ENCODE measurements at regions not wholly inside any gene's neighbourhood (a gene's known extent, or its start where the extent isn't known, plus 50 kb on each side); places are given as distances from the start of the nearest gene placed in this dataset.
"Not testable (repeated sequence)": the region's sequence is repeated elsewhere in the genome, so short reads cannot be mapped to it uniquely, and the experiment has no call there.

- H3K4me1 ChIP-seq (ENCODE audit: control insufficient read depth, insufficient read depth, low read length); H3K27me3 ChIP-seq (ENCODE audit: control insufficient read depth, insufficient read depth, low read length); H3K9ac ChIP-seq (ENCODE audit: low read depth, low read length); H3K4me3 ChIP-seq (ENCODE audit: low read depth, low read length); H3K36me3 ChIP-seq (ENCODE audit: control insufficient read depth, insufficient read depth, low read length); H3K9me3 ChIP-seq (ENCODE audit: control insufficient read depth, insufficient read depth, low read length): not testable (repeated sequence)
These were observed 199.8 kb upstream of the PRSS16 start for GRCh38 chr6:27047725-27048124.

GRCh38 chr6:27049863-27050781 is 197.4 kb upstream of the PRSS16 start:
- no peak overlapping the region for H3K9ac ChIP-seq (ENCODE audit: low read depth, low read length)
- H3K4me3 ChIP-seq (ENCODE audit: low read depth, low read length): no peak overlapping the region
- H3K36me3 ChIP-seq (ENCODE audit: control insufficient read depth, insufficient read depth, low read length): no peaks in the 10 kb centered on the region
- H3K9me3 ChIP-seq (ENCODE audit: control insufficient read depth, insufficient read depth, low read length): no peaks in the 10 kb centered on the region
- no peaks in the 10 kb centered on the region for H3K4me1 ChIP-seq (ENCODE audit: control insufficient read depth, insufficient read depth, low read length)
- no peaks in the 10 kb centered on the region for H3K27me3 ChIP-seq (ENCODE audit: control insufficient read depth, insufficient read depth, low read length)

GRCh38 chr6:27052082-27052730 is 195.3 kb upstream of the PRSS16 start:
- not testable (repeated sequence) for H3K4me3 ChIP-seq (ENCODE audit: low read depth, low read length); H3K4me1 ChIP-seq (ENCODE audit: control insufficient read depth, insufficient read depth, low read length); H3K36me3 ChIP-seq (ENCODE audit: control insufficient read depth, insufficient read depth, low read length); H3K9me3 ChIP-seq (ENCODE audit: control insufficient read depth, insufficient read depth, low read length); H3K9ac ChIP-seq (ENCODE audit: low read depth, low read length); H3K27me3 ChIP-seq (ENCODE audit: control insufficient read depth, insufficient read depth, low read length)

- Histone ChIP-seq H3K4me3 (ENCODE audit: low read depth, low read length) (no peak overlapping the region), H3K9me3 (ENCODE audit: control insufficient read depth, insufficient read depth, low read length) (no peaks in the 10 kb centered on the region), H3K36me3 (ENCODE audit: control insufficient read depth, insufficient read depth, low read length) (no peaks in the 10 kb centered on the region), H3K27me3 (ENCODE audit: control insufficient read depth, insufficient read depth, low read length) (no peaks in the 10 kb centered on the region), H3K9ac (ENCODE audit: low read depth, low read length) (no peak overlapping the region), H3K4me1 (ENCODE audit: control insufficient read depth, insufficient read depth, low read length) (no peaks in the 10 kb centered on the region)
These were observed 194.8 kb upstream of the PRSS16 start for GRCh38 chr6:27052731-27053082.

GRCh38 chr6:27053738-27054137 is 193.8 kb upstream of the PRSS16 start:
- Histone ChIP-seq H3K9ac (ENCODE audit: low read depth, low read length) (no peak overlapping the region), H3K4me1 (ENCODE audit: control insufficient read depth, insufficient read depth, low read length) (no peaks in the 10 kb centered on the region), H3K9me3 (ENCODE audit: control insufficient read depth, insufficient read depth, low read length) (no peaks in the 10 kb centered on the region), H3K36me3 (ENCODE audit: control insufficient read depth, insufficient read depth, low read length) (no peaks in the 10 kb centered on the region), H3K4me3 (ENCODE audit: low read depth, low read length) (no peak overlapping the region), H3K27me3 (ENCODE audit: control insufficient read depth, insufficient read depth, low read length) (no peaks in the 10 kb centered on the region)

DNA sequence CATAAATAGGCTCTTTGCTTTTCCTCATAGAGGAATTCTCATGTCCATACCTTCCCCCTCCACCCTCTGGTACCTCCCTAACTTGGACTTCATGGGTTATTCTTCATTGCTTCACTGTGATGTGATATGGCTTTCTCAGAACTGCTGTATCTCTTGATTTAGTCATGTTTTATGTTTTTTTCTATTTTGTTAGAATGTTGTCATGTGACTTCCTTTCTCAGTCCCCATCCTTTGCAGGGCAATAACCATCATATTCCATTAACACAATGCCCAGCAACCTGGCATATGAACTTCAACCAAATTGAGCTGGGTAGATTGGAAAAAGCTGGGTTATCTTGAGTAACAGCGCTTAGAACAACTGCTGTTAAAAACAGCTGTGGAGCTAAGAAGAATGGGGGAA is 190.9 kb upstream of the PRSS16 start:
- Histone ChIP-seq H3K4me1 (ENCODE audit: control insufficient read depth, insufficient read depth, low read length) (no peaks in the 10 kb centered on the region), H3K27me3 (ENCODE audit: control insufficient read depth, insufficient read depth, low read length) (no peaks in the 10 kb centered on the region), H3K36me3 (ENCODE audit: control insufficient read depth, insufficient read depth, low read length) (no peaks in the 10 kb centered on the region), H3K9ac (ENCODE audit: low read depth, low read length) (no peak overlapping the region), H3K9me3 (ENCODE audit: control insufficient read depth, insufficient read depth, low read length) (no peaks in the 10 kb centered on the region), H3K4me3 (ENCODE audit: low read depth, low read length) (no peak overlapping the region)

- Histone ChIP-seq H3K9ac (ENCODE audit: low read depth, low read length) (no peak overlapping the region), H3K4me1 (ENCODE audit: control insufficient read depth, insufficient read depth, low read length) (no peaks in the 10 kb centered on the region), H3K27me3 (ENCODE audit: control insufficient read depth, insufficient read depth, low read length) (no peaks in the 10 kb centered on the region), H3K9me3 (ENCODE audit: control insufficient read depth, insufficient read depth, low read length) (no peaks in the 10 kb centered on the region), H3K36me3 (ENCODE audit: control insufficient read depth, insufficient read depth, low read length) (no peaks in the 10 kb centered on the region), H3K4me3 (ENCODE audit: low read depth, low read length) (no peak overlapping the region)
These were observed 187.7 kb upstream of the PRSS16 start for GRCh38 chr6:27059621-27060425.

- Histone ChIP-seq H3K9me3 (ENCODE audit: control insufficient read depth, insufficient read depth, low read length) (no peaks in the 10 kb centered on the region), H3K4me3 (ENCODE audit: low read depth, low read length) (no peak overlapping the region), H3K27me3 (ENCODE audit: control insufficient read depth, insufficient read depth, low read length) (no peaks in the 10 kb centered on the region), H3K9ac (ENCODE audit: low read depth, low read length) (no peak overlapping the region), H3K36me3 (ENCODE audit: control insufficient read depth, insufficient read depth, low read length) (no peaks in the 10 kb centered on the region), H3K4me1 (ENCODE audit: control insufficient read depth, insufficient read depth, low read length) (peaks cover 3% of the 10 kb centered on the region)
These were observed 186.1 kb upstream of the PRSS16 start for GRCh38 chr6:27061235-27061993.

DNA sequence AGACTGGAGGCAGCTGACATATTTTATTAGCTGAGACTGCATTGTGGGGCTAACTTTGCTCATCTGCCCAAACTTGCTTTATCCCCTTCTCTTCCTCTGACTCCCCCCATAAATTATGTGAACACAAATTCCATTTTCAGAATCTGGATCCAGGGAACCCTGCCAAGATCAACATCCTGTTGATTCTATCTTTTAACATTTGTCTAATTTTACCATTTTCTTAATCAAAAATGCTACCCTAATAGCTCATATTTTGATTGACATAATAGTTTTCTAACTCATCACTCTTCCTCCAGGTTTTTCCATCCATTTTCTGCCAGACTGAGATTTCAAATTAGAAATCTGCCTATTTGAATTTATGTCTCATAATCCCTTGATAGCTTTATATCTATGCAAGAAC is 184.7 kb upstream of the PRSS16 start:
- Histone ChIP-seq H3K9ac (ENCODE audit: low read depth, low read length) (no peak overlapping the region), H3K4me3 (ENCODE audit: low read depth, low read length) (no peak overlapping the region), H3K9me3 (ENCODE audit: control insufficient read depth, insufficient read depth, low read length) (no peaks in the 10 kb centered on the region), H3K27me3 (ENCODE audit: control insufficient read depth, insufficient read depth, low read length) (no peaks in the 10 kb centered on the region), H3K36me3 (ENCODE audit: control insufficient read depth, insufficient read depth, low read length) (no peaks in the 10 kb centered on the region), H3K4me1 (ENCODE audit: control insufficient read depth, insufficient read depth, low read length) (peaks cover 9% of the 10 kb centered on the region)

GRCh38 chr6:27065183-27065582 is 182.3 kb upstream of the PRSS16 start:
- H3K4me3 ChIP-seq (ENCODE audit: low read depth, low read length): no peak overlapping the region
- H3K36me3 ChIP-seq (ENCODE audit: control insufficient read depth, insufficient read depth, low read length): no peaks in the 10 kb centered on the region
- no peak overlapping the region for H3K9ac ChIP-seq (ENCODE audit: low read depth, low read length)
- H3K4me1 ChIP-seq (ENCODE audit: control insufficient read depth, insufficient read depth, low read length): peaks cover 9% of the 10 kb centered on the region
- H3K9me3 ChIP-seq (ENCODE audit: control insufficient read depth, insufficient read depth, low read length): no peaks in the 10 kb centered on the region
- no peaks in the 10 kb centered on the region for H3K27me3 ChIP-seq (ENCODE audit: control insufficient read depth, insufficient read depth, low read length)

DNA sequence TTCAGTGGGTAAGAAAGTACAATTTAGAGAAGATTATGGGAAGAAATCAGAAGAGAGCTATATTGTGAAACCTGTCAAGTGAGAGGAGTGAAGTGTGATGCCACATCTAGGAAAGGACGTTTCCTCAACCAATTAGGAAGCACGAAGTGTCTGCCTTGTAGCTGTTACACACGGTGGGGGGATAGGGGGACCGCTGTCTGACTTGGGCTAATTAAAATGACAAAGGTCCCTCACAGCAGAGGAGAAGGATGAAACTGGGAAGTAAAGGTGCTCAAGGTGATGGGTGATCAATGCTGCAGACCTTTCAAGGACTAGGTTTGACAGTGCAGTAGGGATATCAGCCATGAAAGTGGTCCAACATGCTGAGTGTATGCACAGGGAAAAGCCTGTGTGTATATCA is 181.1 kb upstream of the PRSS16 start:
- Histone ChIP-seq H3K27me3 (ENCODE audit: control insufficient read depth, insufficient read depth, low read length) (no peaks in the 10 kb centered on the region), H3K4me3 (ENCODE audit: low read depth, low read length) (peak overlapping the region; percentile 36), H3K36me3 (ENCODE audit: control insufficient read depth, insufficient read depth, low read length) (no peaks in the 10 kb centered on the region), H3K4me1 (ENCODE audit: control insufficient read depth, insufficient read depth, low read length) (peaks cover 9% of the 10 kb centered on the region), H3K9me3 (ENCODE audit: control insufficient read depth, insufficient read depth, low read length) (no peaks in the 10 kb centered on the region), H3K9ac (ENCODE audit: low read depth, low read length) (no peak overlapping the region)
